A549 (cell line): ENCODE measurements at regions not wholly inside any gene's neighbourhood (a gene's known extent, or its start where the extent isn't known, plus 50 kb on each side); places are given as distances from the start of the nearest gene placed in this dataset.

Experiments
- ATAC-seq, 2 experiments: fragments of 200-7000 bp in 1 of 2; fragments of >200 bp in 1 of 2; cut with Nextera tagmentation in 1 of 2; cut with Tn5 transposase in 1 of 2; 3 replicates each; pipeline versions ENCODE4 v1.8.0 to v1.9.1; 2018 to 2020; ENCODE audit warnings: mild to moderate bottlenecking in 1 of 2, moderate library complexity in 1 of 2
- CTCF ChIA-PET: fragments of 300-600 bp; sonication (Branson Sonifier 250); formaldehyde crosslinking; extraction: SDS; loops from one replicate; lab custom pipeline; 2021; ENCODE audit warnings: antibody characterized with exemption, inconsistent platforms; lab: Yijun Ruan, JAX
- POLR2A ChIA-PET: fragments of 350-600 bp; formaldehyde crosslinking; extraction: SDS; loops from one replicate; lab custom pipeline; 2021; ENCODE audit warnings: antibody characterized with exemption, inconsistent platforms; lab: Yijun Ruan, JAX
- DNase-seq, 2 experiments: peaks; one replicate each; pipeline versions ENCODE4 v3.0.0 to v3.0.0-alpha.2; 2011 to 2016; ENCODE audit warnings: low read depth in 1 of 2, low spot score in 1 of 2
- FAIRE-seq: peaks from 2 replicates; lab custom pipeline; 2011; peaks lifted over from hg19 to GRCh38; lab: Jason Lieb, UNC
- H3K27ac ChIP-seq, 2 experiments: fragments of >200 bp; sonication (Bioruptor Twin); formaldehyde crosslinking; 3 replicates each; pipeline ENCODE4 v1.5.1; 2016 to 2017
- H3K4me1 ChIP-seq: fragments of >200 bp; sonication (Bioruptor Twin); formaldehyde crosslinking; 3 replicates; pipeline ENCODE4 v1.6.1; 2016
- H3K4me2 ChIP-seq: fragments of >200 bp; sonication (Bioruptor Twin); formaldehyde crosslinking; 3 replicates; pipeline ENCODE4 v1.6.1; 2016
- H3K4me3 ChIP-seq: fragments of >200 bp; sonication (Bioruptor Twin); formaldehyde crosslinking; 3 replicates; pipeline ENCODE4 v1.5.1; 2016
- H3K9me3 ChIP-seq: fragments of >200 bp; sonication (Bioruptor Twin); formaldehyde crosslinking; 3 replicates; pipeline ENCODE4 v1.6.1; 2016
- BCL3 ChIP-seq: fragments of >200 bp; sonication (Bioruptor Twin); formaldehyde crosslinking; IDR thresholded peaks from 3 replicates; pipeline ENCODE4 v1.6.1; 2016
- BHLHE40 ChIP-seq: IDR thresholded peaks from 2 replicates; pipeline ENCODE4 v1.6.1; 2012; ENCODE audit warnings: low read depth, low read length, inconsistent platforms
- CHD4 ChIP-seq: fragments of 200-600 bp; sonication (generic); IDR thresholded peaks from 2 replicates; pipeline ENCODE4 v1.6.1; 2016; ENCODE audit warnings: antibody characterized with exemption, mild to moderate bottlenecking, borderline replicate concordance
- E2F6 ChIP-seq: IDR thresholded peaks from 2 replicates; pipeline ENCODE4 v1.6.1; 2012; ENCODE audit warnings: low read depth, borderline replicate concordance
- EHF ChIP-seq: fragments of 250-450 bp; sonication (Bioruptor Pico); IDR thresholded peaks from 2 replicates; pipeline ENCODE4 v1.5.0; 2020; ENCODE audit warnings: mild to moderate bottlenecking
- FOSB ChIP-seq: fragments of 250-450 bp; sonication (Bioruptor Pico); IDR thresholded peaks from 2 replicates; pipeline ENCODE4 v1.5.0; 2020; ENCODE audit warnings: mild to moderate bottlenecking, moderate library complexity
- HOXA7 ChIP-seq: fragments of 250-450 bp; sonication (Bioruptor Pico); IDR thresholded peaks from 2 replicates; pipeline ENCODE4 v1.5.0; 2020; ENCODE audit warnings: mild to moderate bottlenecking, moderate library complexity
- HOXB5 ChIP-seq: fragments of 250-450 bp; sonication (Bioruptor Pico); IDR thresholded peaks from 2 replicates; pipeline ENCODE4 v1.5.0; 2020; ENCODE audit warnings: mild to moderate bottlenecking, moderate library complexity
- JUN ChIP-seq, 2 experiments: fragments of >200 bp; sonication (Bioruptor Twin); formaldehyde crosslinking; IDR thresholded peaks; 2 replicates in 1 of 2; 3 replicates in 1 of 2; pipeline ENCODE4 v1.6.1; 2016 to 2017
- JUNB ChIP-seq: fragments of >200 bp; sonication (Bioruptor Twin); formaldehyde crosslinking; IDR thresholded peaks from 2 replicates; pipeline ENCODE4 v1.6.1; 2016
- MAZ ChIP-seq: fragments of 150-350 bp; IDR thresholded peaks from 2 replicates; pipeline ENCODE4 v1.6.1; 2014; ENCODE audit warnings: antibody characterized with exemption, low read depth, low read length, borderline replicate concordance
- MYC ChIP-seq: IDR thresholded peaks from 2 replicates; pipeline ENCODE4 v1.6.1; 2012; ENCODE audit warnings: mild to moderate bottlenecking, inconsistent platforms, low read length, improper control_type of control experiment, borderline replicate concordance
- NFE2L2 ChIP-seq: fragments of 150-350 bp; conservative IDR thresholded peaks from 2 replicates; pipeline ENCODE4 v1.6.1; 2014; ENCODE audit warnings: low read length
- NPAS2 ChIP-seq: fragments of 250-450 bp; sonication (Bioruptor Pico); IDR thresholded peaks from 2 replicates; pipeline ENCODE4 v1.8.0; 2022; ENCODE audit warnings: mild to moderate bottlenecking, moderate library complexity, borderline replicate concordance
- PHF8 ChIP-seq: fragments of 200-600 bp; sonication (generic); IDR thresholded peaks from 2 replicates; pipeline ENCODE4 v1.6.1; 2016; ENCODE audit warnings: low read depth, mild to moderate bottlenecking, antibody characterized with exemption, moderate library complexity, borderline replicate concordance
- POLR2AphosphoS2 ChIP-seq: conservative IDR thresholded peaks from 2 replicates; pipeline ENCODE4 v1.6.1; 2012; ENCODE audit warnings: low read length, improper control_type of control experiment, inconsistent platforms
- RAD21 ChIP-seq, 2 experiments: fragments of >200 bp in 1 of 2; sonication (Bioruptor Twin) in 1 of 2; formaldehyde crosslinking in 1 of 2; IDR thresholded peaks in 1 of 2; conservative IDR thresholded peaks in 1 of 2; 2 replicates in 1 of 2; 3 replicates in 1 of 2; pipeline ENCODE4 v1.6.1; 2012 to 2018; ENCODE audit warnings: inconsistent platforms in 1 of 2
- RARB ChIP-seq: fragments of 250-450 bp; sonication (Bioruptor Pico); IDR thresholded peaks from 2 replicates; pipeline ENCODE4 v1.8.0; 2021; ENCODE audit warnings: mild to moderate bottlenecking, moderate library complexity
- RNF2 ChIP-seq: fragments of 200-600 bp; sonication (generic); IDR thresholded peaks from 2 replicates; pipeline ENCODE4 v1.6.1; 2016; ENCODE audit warnings: low read depth, mild to moderate bottlenecking, antibody characterized with exemption, moderate library complexity, borderline replicate concordance
- ZSCAN20 ChIP-seq: fragments of 250-450 bp; sonication (Bioruptor Pico); IDR thresholded peaks from 2 replicates; pipeline ENCODE4 v1.8.0; 2022; ENCODE audit warnings: mild to moderate bottlenecking, moderate library complexity
- WGBS: methylation state at CpG from one replicate; pipeline ENCODE4 v1.1.6; 2017; ENCODE audit errors: missing lambda C conversion rate; 5-methylcytosine and 5-hydroxymethylcytosine counted together
- TF ChIP-seq, protein P1 (sequence below): fragments of 250-450 bp; sonication (Bioruptor Pico); IDR thresholded peaks from 2 replicates; pipeline ENCODE4 v1.5.0; 2020; ENCODE audit warnings: low read depth, mild to moderate bottlenecking, moderate library complexity
- TF ChIP-seq, protein P2 (sequence below): fragments of 450-650 bp; IDR thresholded peaks from 2 replicates; pipeline ENCODE4 v1.6.1; 2014; ENCODE audit warnings: antibody characterized with exemption
- TF ChIP-seq, protein P3 (sequence below): fragments of >200 bp; sonication (Bioruptor Twin); formaldehyde crosslinking; IDR thresholded peaks from 2 replicates; pipeline ENCODE4 v1.6.1; 2016
- TF ChIP-seq, protein P4 (sequence below): IDR thresholded peaks from 2 replicates; pipeline ENCODE4 v1.6.1; 2012

DNA sequence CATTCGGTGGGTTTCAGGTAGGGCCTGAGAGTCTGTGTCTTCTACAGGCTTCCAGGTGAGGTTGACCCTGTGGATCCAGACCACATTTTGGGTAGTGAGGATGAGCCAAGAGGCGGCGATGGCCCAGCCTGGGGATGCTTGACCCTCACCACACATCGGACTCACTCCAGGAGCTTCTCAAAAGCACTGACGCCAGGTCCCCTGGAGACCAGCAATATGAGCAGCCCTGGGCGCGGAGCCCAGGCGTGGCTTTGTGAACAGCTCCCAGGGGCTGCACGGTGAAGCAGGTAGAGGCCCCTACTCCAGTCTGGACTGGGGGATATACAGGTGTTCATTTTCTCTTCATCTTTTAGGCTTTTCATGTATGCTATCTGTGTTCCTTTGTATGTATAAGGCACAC, 139.7 kb upstream of the PCBD1 start:
- no peaks in the 10 kb centered on the region for H3K4me1 ChIP-seq
- H3K27ac ChIP-seq = no peak overlapping the region
- CTCF ChIA-PET = no interaction called here
- no peak for DNase-seq
- WGBS = 87% methylated on average over 7 of the region's 9 CpGs
- TF ChIP-seq BHLHE40 = no peak
- no peak for TF ChIP-seq BCL3
- TF ChIP-seq JUN (IDR thresholded peaks at IDR 0.05) = no peak
- no peak for TF ChIP-seq POLR2AphosphoS2
- TF ChIP-seq EHF = no peak
- TF ChIP-seq NPAS2 (CRISPR knock-in tag) = no peak
- TF ChIP-seq, protein P1, sequence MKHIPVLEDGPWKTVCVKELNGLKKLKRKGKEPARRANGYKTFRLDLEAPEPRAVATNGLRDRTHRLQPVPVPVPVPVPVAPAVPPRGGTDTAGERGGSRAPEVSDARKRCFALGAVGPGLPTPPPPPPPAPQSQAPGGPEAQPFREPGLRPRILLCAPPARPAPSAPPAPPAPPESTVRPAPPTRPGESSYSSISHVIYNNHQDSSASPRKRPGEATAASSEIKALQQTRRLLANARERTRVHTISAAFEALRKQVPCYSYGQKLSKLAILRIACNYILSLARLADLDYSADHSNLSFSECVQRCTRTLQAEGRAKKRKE = no peak
- no peak for TF ChIP-seq JUNB
- H3K4me3 ChIP-seq = no peak overlapping the region
- no peaks in the 10 kb centered on the region for H3K9me3 ChIP-seq
- no peak for ATAC-seq
- POLR2A ChIA-PET = no interaction called here
- H3K4me2 ChIP-seq = no peak overlapping the region
- no peak for FAIRE-seq

GRCh38 chr10:71029411-71029892, 141.1 kb upstream of the PCBD1 start:
- 77% methylated on average over 7 of the region's 9 CpGs for WGBS
- no peak overlapping the region for H3K4me2 ChIP-seq
- no peak overlapping the region for H3K27ac ChIP-seq
- ATAC-seq (no peak), FAIRE-seq (no peak)
- no peak overlapping the region for H3K4me3 ChIP-seq
- ChIA-PET CTCF (interaction anchor here (0.7 kb wide), 1 partner anchor 126 kb away, joined by 3 read pairs; no protein-coding TSS in a partner anchor), POLR2A (no interaction called here)
- no peaks in the 10 kb centered on the region for H3K9me3 ChIP-seq
- H3K4me1 ChIP-seq = no peaks in the 10 kb centered on the region
- no peak for TF ChIP-seq E2F6
- no peak for TF ChIP-seq MAZ
- TF ChIP-seq POLR2AphosphoS2 = no peak
- no peak for TF ChIP-seq FOSB (CRISPR knock-in tag)
- TF ChIP-seq BHLHE40 = no peak
- no peak for TF ChIP-seq EHF
- TF ChIP-seq, all 56 proteins: peak for 0
- no peak for DNase-seq

GRCh38 chr10:71029907-71030306, 141.5 kb upstream of the PCBD1 start:
- 75% methylated on average over 6 of the region's 10 CpGs for WGBS
- ChIA-PET POLR2A (no interaction called here), CTCF (no interaction called here)
- H3K4me2 ChIP-seq = no peak overlapping the region
- H3K27ac ChIP-seq = no peak overlapping the region
- H3K9me3 ChIP-seq = no peaks in the 10 kb centered on the region
- no peak overlapping the region for H3K4me3 ChIP-seq
- FAIRE-seq (no peak), ATAC-seq (no peak), DNase-seq (no peak)
- H3K4me1 ChIP-seq = no peaks in the 10 kb centered on the region
- TF ChIP-seq, protein P2, sequence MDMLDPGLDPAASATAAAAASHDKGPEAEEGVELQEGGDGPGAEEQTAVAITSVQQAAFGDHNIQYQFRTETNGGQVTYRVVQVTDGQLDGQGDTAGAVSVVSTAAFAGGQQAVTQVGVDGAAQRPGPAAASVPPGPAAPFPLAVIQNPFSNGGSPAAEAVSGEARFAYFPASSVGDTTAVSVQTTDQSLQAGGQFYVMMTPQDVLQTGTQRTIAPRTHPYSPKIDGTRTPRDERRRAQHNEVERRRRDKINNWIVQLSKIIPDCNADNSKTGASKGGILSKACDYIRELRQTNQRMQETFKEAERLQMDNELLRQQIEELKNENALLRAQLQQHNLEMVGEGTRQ = no peak
- no peak for TF ChIP-seq MYC
- TF ChIP-seq HOXB5 = no peak
- TF ChIP-seq, protein P3, sequence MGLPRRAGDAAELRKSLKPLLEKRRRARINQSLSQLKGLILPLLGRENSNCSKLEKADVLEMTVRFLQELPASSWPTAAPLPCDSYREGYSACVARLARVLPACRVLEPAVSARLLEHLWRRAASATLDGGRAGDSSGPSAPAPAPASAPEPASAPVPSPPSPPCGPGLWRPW = no peak
- TF ChIP-seq RARB (CRISPR knock-in tag) = no peak
- TF ChIP-seq NFE2L2 = no peak
- no peak for TF ChIP-seq RAD21 (conservative IDR thresholded peaks at IDR 0.05 in 1 of 2, IDR thresholded peaks at IDR 0.05 in 1 of 2)
- TF ChIP-seq, protein P4, sequence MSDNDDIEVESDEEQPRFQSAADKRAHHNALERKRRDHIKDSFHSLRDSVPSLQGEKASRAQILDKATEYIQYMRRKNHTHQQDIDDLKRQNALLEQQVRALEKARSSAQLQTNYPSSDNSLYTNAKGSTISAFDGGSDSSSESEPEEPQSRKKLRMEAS = no peak
- no peak for TF ChIP-seq CHD4
- no peak for TF ChIP-seq EHF
- no peak for TF ChIP-seq ZSCAN20 (CRISPR knock-in tag)
- TF ChIP-seq RNF2 = no peak
- no peak for TF ChIP-seq HOXA7
- TF ChIP-seq PHF8 = no peak
- no peak for TF ChIP-seq NPAS2 (CRISPR knock-in tag)
